ENCODE measurements at regions not wholly inside any gene's neighbourhood (a gene's known extent, or its start where the extent isn't known, plus 50 kb on each side); places are given as distances from the start of the nearest gene placed in this dataset.

- no peak overlapping the region for H3K27ac Mint-ChIP-seq
- no peak for TF ChIP-seq CTCF (IDR thresholded peaks at IDR 0.05)
- H3K36me3 Mint-ChIP-seq (ENCODE audit: low read depth) = peaks cover 6% of the 10 kb centered on the region
- H3K4me3 Mint-ChIP-seq = no peak overlapping the region
- H3K9me3 Mint-ChIP-seq = peaks cover 22% of the 10 kb centered on the region
- peaks cover 12% of the 10 kb centered on the region for H3K4me1 Mint-ChIP-seq
- H3K27me3 Mint-ChIP-seq (ENCODE audit: low read depth, poor library complexity) = peaks cover 38% of the 10 kb centered on the region
- no peak for DNase-seq
These were observed 385.5 kb downstream of the SEC14L1 start for GRCh38 chr17:77526259-77526711.

DNA sequence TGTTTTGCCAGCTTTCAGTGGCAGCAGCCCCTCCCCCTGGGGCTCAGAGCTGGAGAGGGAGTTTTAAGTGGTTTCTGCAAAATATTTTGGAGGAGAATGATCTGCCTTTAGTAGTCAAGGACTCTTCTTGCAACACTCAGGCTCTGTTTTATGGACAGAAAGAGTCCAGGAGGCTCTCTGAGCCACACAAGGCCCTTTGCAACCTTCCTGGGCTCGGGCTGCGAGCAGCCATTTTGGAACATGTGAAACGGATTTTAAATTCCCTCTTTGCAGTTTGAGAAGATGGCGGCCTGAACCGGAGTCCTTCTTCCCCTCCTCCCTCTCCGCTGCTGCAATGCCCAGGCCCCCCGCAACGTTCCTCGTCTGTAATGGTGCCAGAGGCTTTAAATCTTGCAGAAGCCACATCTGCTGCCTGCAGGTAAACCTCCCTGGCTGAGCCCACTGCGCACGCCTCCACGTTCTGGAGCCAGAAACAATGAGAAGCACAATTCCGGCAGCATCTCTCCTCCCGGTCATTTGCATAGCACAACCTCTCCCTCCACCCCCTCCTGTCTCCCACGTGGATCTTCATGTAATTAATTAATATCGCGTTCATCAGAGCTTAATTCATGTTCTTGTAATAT lies 386.1 kb downstream of the SEC14L1 start:
- H3K27me3 Mint-ChIP-seq (ENCODE audit: low read depth, poor library complexity) = peaks cover 38% of the 10 kb centered on the region
- H3K4me1 Mint-ChIP-seq = peaks cover 12% of the 10 kb centered on the region
- TF ChIP-seq CTCF (IDR thresholded peaks at IDR 0.05) = no peak
- peaks cover 22% of the 10 kb centered on the region for H3K9me3 Mint-ChIP-seq
- H3K27ac Mint-ChIP-seq = no peak overlapping the region
- peak overlapping the region; percentile 16 for H3K4me3 Mint-ChIP-seq
- no peak for DNase-seq
- peaks cover 6% of the 10 kb centered on the region for H3K36me3 Mint-ChIP-seq (ENCODE audit: low read depth)

DNA sequence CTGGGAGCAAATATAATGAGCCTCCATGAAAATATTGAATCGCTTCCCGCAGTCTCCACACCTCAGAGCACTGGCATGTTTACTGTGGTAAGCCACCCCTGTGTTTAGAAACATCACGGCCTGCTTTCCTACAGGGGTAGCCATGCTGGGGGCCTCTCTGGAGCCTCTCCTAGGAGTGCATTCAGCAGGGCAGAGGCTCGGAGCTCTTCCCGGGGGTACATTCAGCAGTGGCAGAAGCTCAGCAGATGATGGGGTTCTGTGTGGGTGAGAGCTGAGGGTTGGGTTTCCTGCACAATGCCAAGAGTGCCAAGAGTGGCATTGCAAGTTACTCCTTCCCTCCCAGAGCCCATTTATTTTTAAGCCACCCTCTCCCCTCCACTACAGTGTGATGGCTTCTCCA lies 386.6 kb downstream of the SEC14L1 start:
- no peak for TF ChIP-seq CTCF (IDR thresholded peaks at IDR 0.05)
- no peak for DNase-seq
- H3K4me1 Mint-ChIP-seq = peaks cover 12% of the 10 kb centered on the region
- H3K27ac Mint-ChIP-seq = no peak overlapping the region
- H3K27me3 Mint-ChIP-seq (ENCODE audit: low read depth, poor library complexity) = peaks cover 41% of the 10 kb centered on the region
- H3K4me3 Mint-ChIP-seq = peak overlapping the region; percentile 75
- H3K9me3 Mint-ChIP-seq = peaks cover 23% of the 10 kb centered on the region
- H3K36me3 Mint-ChIP-seq (ENCODE audit: low read depth) = peaks cover 6% of the 10 kb centered on the region

- TF ChIP-seq CTCF (IDR thresholded peaks at IDR 0.05) = no peak
- peak overlapping the region; percentile 75 for H3K4me3 Mint-ChIP-seq
- H3K9me3 Mint-ChIP-seq = peaks cover 25% of the 10 kb centered on the region
- H3K36me3 Mint-ChIP-seq (ENCODE audit: low read depth) = peaks cover 6% of the 10 kb centered on the region
- H3K27ac Mint-ChIP-seq = no peak overlapping the region
- peaks cover 41% of the 10 kb centered on the region for H3K27me3 Mint-ChIP-seq (ENCODE audit: low read depth, poor library complexity)
- DNase-seq = no peak
- peaks cover 12% of the 10 kb centered on the region for H3K4me1 Mint-ChIP-seq
These were observed 387.2 kb downstream of the SEC14L1 start for GRCh38 chr17:77527836-77528505.

DNA sequence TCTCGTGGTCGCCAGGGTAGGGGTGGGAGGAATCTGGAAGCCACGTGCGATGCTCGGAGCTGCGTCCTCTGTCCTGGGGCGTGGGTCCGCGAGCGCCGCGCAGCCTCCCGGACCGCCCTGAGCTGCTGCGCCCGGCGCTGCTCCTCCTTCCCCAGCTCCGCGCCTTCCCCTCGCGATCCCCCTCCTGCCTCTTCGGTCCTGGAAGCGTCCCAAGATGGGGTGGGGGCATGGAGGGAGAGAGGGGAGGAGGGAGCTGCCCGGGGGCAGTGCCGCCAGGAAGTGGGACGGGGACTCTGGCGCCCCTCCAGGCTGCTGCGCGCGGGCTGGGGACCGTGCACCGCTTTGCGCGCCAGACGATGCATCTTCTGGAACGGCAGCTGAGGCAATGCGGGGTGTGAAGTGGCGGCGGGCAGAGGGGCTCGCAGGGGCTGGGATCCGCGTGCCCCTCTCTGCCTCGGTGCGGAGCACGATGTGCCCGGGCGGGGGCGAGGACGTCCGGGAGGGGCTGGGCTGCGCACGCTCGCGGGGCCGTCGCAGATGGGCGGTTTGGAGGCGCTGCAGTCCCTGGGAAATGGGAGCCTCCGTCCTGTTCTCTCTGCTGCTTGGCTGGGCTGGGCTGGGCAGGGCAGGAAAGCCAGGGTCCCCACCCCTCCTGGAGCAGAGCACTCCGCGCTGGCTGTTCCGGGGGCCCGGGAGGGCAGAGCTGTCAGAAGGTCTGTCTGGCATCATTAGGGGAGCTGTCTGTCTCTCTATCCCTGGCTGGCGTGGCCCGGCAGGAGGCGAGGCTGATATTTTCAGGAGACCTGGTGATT lies 388.0 kb downstream of the SEC14L1 start:
- peak; percentile 53 for TF ChIP-seq CTCF (IDR thresholded peaks at IDR 0.05)
- peak; percentile 81 for DNase-seq
- Mint-ChIP-seq H3K9me3 (peaks cover 26% of the 10 kb centered on the region), H3K27ac (no peak overlapping the region), H3K36me3 (ENCODE audit: low read depth) (peaks cover 6% of the 10 kb centered on the region), H3K4me3 (peak overlapping the region; percentile 62), H3K4me1 (peaks cover 12% of the 10 kb centered on the region), H3K27me3 (ENCODE audit: low read depth, poor library complexity) (peaks cover 41% of the 10 kb centered on the region)
